ENCODE measurements at regions not wholly inside any gene's neighbourhood (a gene's known extent, or its start where the extent isn't known, plus 50 kb on each side); places are given as distances from the start of the nearest gene placed in this dataset.
A peak's percentile ranks its signal among the peaks of the same experiment; 100 is the strongest.

GRCh38 chrX:131821945-131822622 is 201.0 kb upstream of the STK26 start:
- CTCF ChIA-PET: no interaction called here
- DNase-seq: no peak
- Mint-ChIP-seq H3K4me1 (ENCODE audit: low read depth, unreplicated experiment) (no peaks in the 10 kb centered on the region), H3K27ac (ENCODE audit: unreplicated experiment) (no peak overlapping the region), H3K4me3 (ENCODE audit: low read depth, unreplicated experiment) (no peak overlapping the region), H3K36me3 (ENCODE audit: insufficient read depth, unreplicated experiment) (no peaks in the 10 kb centered on the region), H3K27me3 (ENCODE audit: unreplicated experiment) (no peaks in the 10 kb centered on the region), H3K9me3 (ENCODE audit: low read depth, unreplicated experiment) (peaks cover under 1% of the 10 kb centered on the region)
- TF ChIP-seq CTCF (IDR thresholded peaks at IDR 0.05; ENCODE audit: unreplicated experiment): no peak
- no TSS peak for BruUV-seq (replicated peaks)
- intact Hi-C loops (cut with micrococcal nuclease; ENCODE audit: unreplicated experiment): no loop called here

- DNase-seq: no peak
- TF ChIP-seq CTCF (IDR thresholded peaks at IDR 0.05; ENCODE audit: unreplicated experiment): no peak
- Mint-ChIP-seq H3K27ac (ENCODE audit: unreplicated experiment) (no peak overlapping the region), H3K36me3 (ENCODE audit: insufficient read depth, unreplicated experiment) (peaks cover 12% of the 10 kb centered on the region), H3K4me1 (ENCODE audit: low read depth, unreplicated experiment) (peaks cover 3% of the 10 kb centered on the region), H3K4me3 (ENCODE audit: low read depth, unreplicated experiment) (no peak overlapping the region), H3K27me3 (ENCODE audit: unreplicated experiment) (no peaks in the 10 kb centered on the region), H3K9me3 (ENCODE audit: low read depth, unreplicated experiment) (no peaks in the 10 kb centered on the region)
- intact Hi-C loops (cut with micrococcal nuclease; ENCODE audit: unreplicated experiment): no loop called here
- BruUV-seq (replicated peaks): no TSS peak
- CTCF ChIA-PET: no interaction called here
Observed at GRCh38 chrX:131826572-131826971, 196.5 kb upstream of the STK26 start.

GRCh38 chrX:131827935-131828334 is 195.2 kb upstream of the STK26 start:
- DNase-seq: peak; percentile 44
- CTCF ChIA-PET: interaction anchor here (0.6 to 1.1 kb wide), 3 partner anchors 14 to 264 kb away, joined by 3 to 7 read pairs (median 5); no protein-coding TSS in a partner anchor
- no TSS peak for BruUV-seq (replicated peaks)
- no peaks in the 10 kb centered on the region for H3K9me3 Mint-ChIP-seq (ENCODE audit: low read depth, unreplicated experiment)
- intact Hi-C loops (cut with micrococcal nuclease; ENCODE audit: unreplicated experiment): no loop called here
- no peaks in the 10 kb centered on the region for H3K27me3 Mint-ChIP-seq (ENCODE audit: unreplicated experiment)
- TF ChIP-seq CTCF (IDR thresholded peaks at IDR 0.05; ENCODE audit: unreplicated experiment): no peak
- peak overlapping the region; percentile 64 for H3K4me3 Mint-ChIP-seq (ENCODE audit: low read depth, unreplicated experiment)
- H3K27ac Mint-ChIP-seq (ENCODE audit: unreplicated experiment): peak overlapping the region; percentile 64
- H3K4me1 Mint-ChIP-seq (ENCODE audit: low read depth, unreplicated experiment): peaks cover 10% of the 10 kb centered on the region
- peaks cover 12% of the 10 kb centered on the region for H3K36me3 Mint-ChIP-seq (ENCODE audit: insufficient read depth, unreplicated experiment)

GRCh38 chrX:131828482-131828881 is 194.6 kb upstream of the STK26 start:
- CTCF ChIA-PET: interaction anchor here (1.1 kb wide), 1 partner anchor 13 kb away, joined by 5 read pairs; no protein-coding TSS in a partner anchor
- H3K4me1 Mint-ChIP-seq (ENCODE audit: low read depth, unreplicated experiment): peaks cover 10% of the 10 kb centered on the region
- H3K36me3 Mint-ChIP-seq (ENCODE audit: insufficient read depth, unreplicated experiment): peaks cover 12% of the 10 kb centered on the region
- peak overlapping the region; percentile 64 for H3K27ac Mint-ChIP-seq (ENCODE audit: unreplicated experiment)
- intact Hi-C loops (cut with micrococcal nuclease; ENCODE audit: unreplicated experiment): no loop called here
- DNase-seq: no peak
- no peaks in the 10 kb centered on the region for H3K9me3 Mint-ChIP-seq (ENCODE audit: low read depth, unreplicated experiment)
- TF ChIP-seq CTCF (IDR thresholded peaks at IDR 0.05; ENCODE audit: unreplicated experiment): no peak
- BruUV-seq (replicated peaks): no TSS peak
- H3K4me3 Mint-ChIP-seq (ENCODE audit: low read depth, unreplicated experiment): peak overlapping the region; percentile 64
- no peaks in the 10 kb centered on the region for H3K27me3 Mint-ChIP-seq (ENCODE audit: unreplicated experiment)

Data from Calu3 (cell line).